ENCODE measurements at regions not wholly inside any gene's neighbourhood (a gene's known extent, or its start where the extent isn't known, plus 50 kb on each side); places are given as distances from the start of the nearest gene placed in this dataset.

GRCh38 chr4:187158003-187158402 is 434.3 kb upstream of the FAT1 start:
- no peak overlapping the region for H3K27ac ChIP-seq
- DNase-seq (ENCODE audit: low spot score): no peak
- ChIA-PET CTCF (no interaction called here), POLR2A (ENCODE audit: low non-redundant PET) (no interaction called here)
- no peak for TF ChIP-seq CTCF (conservative IDR thresholded peaks at IDR 0.05; ENCODE audit: low read depth)

GRCh38 chr4:187160486-187160885 is 436.8 kb upstream of the FAT1 start:
- no peak for DNase-seq (ENCODE audit: low spot score)
- POLR2A ChIA-PET (ENCODE audit: low non-redundant PET): no interaction called here

GRCh38 chr4:187166886-187167512 is 443.3 kb upstream of the FAT1 start:
- no peak overlapping the region for H3K27ac ChIP-seq
- no peak for TF ChIP-seq CTCF (conservative IDR thresholded peaks at IDR 0.05; ENCODE audit: low read depth)
- POLR2A ChIA-PET (ENCODE audit: low non-redundant PET): no interaction called here
- CTCF ChIA-PET: no interaction called here
- DNase-seq (ENCODE audit: low spot score): no peak

More at GRCh38 chr4:187160486-187160885, 436.8 kb upstream of the FAT1 start:
- no peak overlapping the region for H3K27ac ChIP-seq
- no peak for TF ChIP-seq CTCF (conservative IDR thresholded peaks at IDR 0.05; ENCODE audit: low read depth)
- CTCF ChIA-PET: interaction anchor here (0.6 kb wide), 1 partner anchor 222 kb away, joined by 6 read pairs; no protein-coding TSS in a partner anchor

- H3K27ac ChIP-seq: no peak overlapping the region
- CTCF ChIA-PET: no interaction called here
- TF ChIP-seq CTCF (conservative IDR thresholded peaks at IDR 0.05; ENCODE audit: low read depth): no peak
- POLR2A ChIA-PET (ENCODE audit: low non-redundant PET): no interaction called here
- no peak for DNase-seq (ENCODE audit: low spot score)
Observed at GRCh38 chr4:187171706-187172339, 448.2 kb upstream of the FAT1 start.

GRCh38 chr4:187172340-187172761 is 448.7 kb upstream of the FAT1 start:
- CTCF ChIA-PET: no interaction called here
- H3K27ac ChIP-seq: no peak overlapping the region
- TF ChIP-seq CTCF (conservative IDR thresholded peaks at IDR 0.05; ENCODE audit: low read depth): no peak
- DNase-seq (ENCODE audit: low spot score): no peak
- POLR2A ChIA-PET (ENCODE audit: low non-redundant PET): no interaction called here

GRCh38 chr4:187174749-187175148 is 451.1 kb upstream of the FAT1 start:
- CTCF ChIA-PET: no interaction called here
- no peak for TF ChIP-seq CTCF (conservative IDR thresholded peaks at IDR 0.05; ENCODE audit: low read depth)
- POLR2A ChIA-PET (ENCODE audit: low non-redundant PET): no interaction called here
- no peak overlapping the region for H3K27ac ChIP-seq
- DNase-seq (ENCODE audit: low spot score): no peak

Data from RWPE1 (cell line).